SK-N-MC (cell line): ENCODE measurements at regions not wholly inside any gene's neighbourhood (a gene's known extent, or its start where the extent isn't known, plus 50 kb on each side); places are given as distances from the start of the nearest gene placed in this dataset.

Experiments used
- DNase-seq: peaks from one replicate; pipeline ENCODE4 v3.0.0-alpha.2; 2011; ENCODE audit warnings: low read depth, low spot score
- H3K27ac ChIP-seq: fragments of 200-600 bp; sonication (generic); 2 replicates; pipeline ENCODE4 v1.5.1; 2016; ENCODE audit warnings: mixed run types
- H3K36me3 ChIP-seq: fragments of 200-600 bp; sonication (generic); 2 replicates; pipeline ENCODE4 v1.6.1; 2017; ENCODE audit warnings: antibody characterized with exemption, low read length, mixed read lengths; ENCODE audit not compliant: insufficient read depth
- H3K4me3 ChIP-seq: fragments of 200-600 bp; sonication (generic); 2 replicates; pipeline ENCODE4 v1.5.1; 2016
- H3K9ac ChIP-seq: fragments of 200-600 bp; sonication (generic); 2 replicates; pipeline ENCODE4 v1.8.0; 2017; ENCODE audit warnings: mixed run types, mixed read lengths; ENCODE audit not compliant: insufficient read length
- H3K9me3 ChIP-seq: fragments of 200-600 bp; sonication (generic); 2 replicates; pipeline ENCODE4 v1.6.1; 2017; ENCODE audit warnings: low read depth, mild to moderate bottlenecking, antibody characterized with exemption, low read length, moderate library complexity, mixed read lengths
- EZH2 ChIP-seq: fragments of 200-600 bp; sonication (generic); IDR thresholded peaks from one replicate; pipeline ENCODE4 v1.6.1; 2017; ENCODE audit warnings: antibody characterized with exemption
- FOXP2 ChIP-seq: optimal IDR thresholded peaks from 2 replicates; pipeline ENCODE3; 2011; ENCODE audit warnings: mild to moderate bottlenecking, moderate library complexity; ENCODE audit not compliant: insufficient read depth; ENCODE audit errors: extremely low read length, control extremely low read depth
- POLR2AphosphoS5 ChIP-seq: IDR thresholded peaks from 2 replicates; pipeline ENCODE4 v1.6.1; 2012; ENCODE audit warnings: mild to moderate bottlenecking, low read depth, low read length, borderline replicate concordance

DNA sequence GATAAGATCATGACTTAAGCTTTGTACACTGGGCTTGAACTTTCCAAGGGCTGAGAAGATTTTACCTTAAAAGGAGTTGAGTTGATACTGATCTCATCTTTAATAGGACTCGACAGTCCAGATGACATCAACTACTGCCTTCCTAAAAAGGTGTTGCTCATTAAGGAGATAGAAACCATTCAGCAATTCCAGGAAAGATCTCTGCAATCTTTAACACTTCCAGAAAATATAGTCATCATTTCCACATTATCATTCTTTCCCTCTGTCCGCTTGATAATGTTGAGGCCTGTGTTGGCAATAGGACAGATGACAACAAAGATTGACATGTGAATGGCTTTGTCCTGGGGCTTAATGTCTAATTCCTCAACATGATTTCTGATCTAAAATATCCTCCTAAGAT lies 145.4 kb upstream of the C1orf21 start:
- no peak for DNase-seq
- no peak for TF ChIP-seq POLR2AphosphoS5
- TF ChIP-seq FOXP2, result no peak
- Histone ChIP-seq H3K27ac (no peak overlapping the region), H3K9me3 (no peaks in the 10 kb centered on the region), H3K9ac (no peak overlapping the region), H3K4me3 (no peak overlapping the region), H3K36me3 (no peaks in the 10 kb centered on the region)

- DNase-seq, result no peak
- Histone ChIP-seq H3K4me3 (no peak overlapping the region), H3K9ac (no peak overlapping the region), H3K36me3 (no peaks in the 10 kb centered on the region), H3K27ac (no peak overlapping the region), H3K9me3 (no peaks in the 10 kb centered on the region)
- TF ChIP-seq FOXP2 (no peak), POLR2AphosphoS5 (no peak)
These were observed 144.3 kb upstream of the C1orf21 start for GRCh38 chr1:184242507-184242943.

DNA sequence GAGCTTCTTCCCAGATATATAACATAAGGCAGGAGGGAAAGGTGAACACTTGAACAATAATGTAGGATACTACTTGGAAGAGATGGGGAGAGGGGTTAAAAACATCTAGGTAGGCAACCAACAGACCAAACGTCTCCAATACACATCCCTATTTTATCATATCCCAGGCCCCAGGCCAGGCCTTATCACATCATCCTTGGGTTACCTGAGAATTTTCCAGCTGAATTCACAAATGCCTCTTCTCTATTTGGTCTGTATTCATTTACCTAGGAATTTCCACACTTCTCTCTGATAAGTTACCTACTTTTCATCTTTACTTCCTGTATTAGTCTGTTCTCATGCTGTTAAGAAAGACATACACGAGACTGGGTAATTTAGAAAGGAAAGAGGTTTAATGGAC lies 141.9 kb upstream of the C1orf21 start:
- Histone ChIP-seq H3K9ac (no peak overlapping the region), H3K9me3 (no peaks in the 10 kb centered on the region), H3K4me3 (no peak overlapping the region), H3K36me3 (no peaks in the 10 kb centered on the region), H3K27ac (no peak overlapping the region)
- no peak for DNase-seq
- no peak for TF ChIP-seq EZH2
- TF ChIP-seq POLR2AphosphoS5, result no peak
- no peak for TF ChIP-seq FOXP2

- no peak overlapping the region for H3K27ac ChIP-seq
- H3K9me3 ChIP-seq, result no peaks in the 10 kb centered on the region
- no peak for TF ChIP-seq FOXP2
- TF ChIP-seq POLR2AphosphoS5, result no peak
- TF ChIP-seq EZH2, result no peak
- H3K9ac ChIP-seq, result no peak overlapping the region
- no peak for DNase-seq
- no peaks in the 10 kb centered on the region for H3K36me3 ChIP-seq
- H3K4me3 ChIP-seq, result no peak overlapping the region
These were observed 139.2 kb upstream of the C1orf21 start for GRCh38 chr1:184247671-184248070.

DNA sequence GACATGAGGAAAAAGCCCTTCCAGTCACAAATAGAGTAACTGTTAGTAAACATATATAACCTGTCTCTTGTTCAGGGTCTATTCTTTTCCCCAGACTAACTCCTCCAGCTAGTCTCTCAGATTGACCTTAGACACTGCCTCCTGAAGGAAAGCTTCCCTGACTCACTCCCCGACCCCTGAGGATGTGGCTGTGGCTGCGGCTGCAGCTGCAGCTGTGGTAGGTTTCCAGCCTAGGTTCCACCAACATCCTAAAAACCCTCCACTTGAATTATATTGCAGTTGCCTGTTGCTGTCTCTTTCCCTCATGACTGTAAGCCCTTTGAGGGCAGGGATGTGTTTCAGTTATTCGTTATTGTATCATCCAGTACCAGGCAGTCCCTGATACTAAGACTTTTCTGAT lies 132.9 kb upstream of the C1orf21 start:
- TF ChIP-seq EZH2, result no peak
- TF ChIP-seq POLR2AphosphoS5, result no peak
- TF ChIP-seq FOXP2, result no peak
- no peak for DNase-seq
- Histone ChIP-seq H3K36me3 (no peaks in the 10 kb centered on the region), H3K4me3 (no peak overlapping the region), H3K9me3 (no peaks in the 10 kb centered on the region), H3K27ac (no peak overlapping the region), H3K9ac (no peak overlapping the region)

GRCh38 chr1:184254849-184255248 lies 132.0 kb upstream of the C1orf21 start:
- no peak overlapping the region for H3K4me3 ChIP-seq
- no peaks in the 10 kb centered on the region for H3K36me3 ChIP-seq
- DNase-seq, result no peak
- H3K9me3 ChIP-seq, result no peaks in the 10 kb centered on the region
- H3K9ac ChIP-seq, result no peak overlapping the region
- H3K27ac ChIP-seq, result no peak overlapping the region
- TF ChIP-seq FOXP2 (no peak), EZH2 (no peak), POLR2AphosphoS5 (no peak)

GRCh38 chr1:184255560-184255959 lies 131.3 kb upstream of the C1orf21 start:
- TF ChIP-seq FOXP2, result no peak
- TF ChIP-seq POLR2AphosphoS5, result no peak
- TF ChIP-seq EZH2, result no peak
- DNase-seq, result no peak
- Histone ChIP-seq H3K9me3 (no peaks in the 10 kb centered on the region), H3K27ac (no peak overlapping the region), H3K36me3 (no peaks in the 10 kb centered on the region), H3K9ac (no peak overlapping the region), H3K4me3 (no peak overlapping the region)

- TF ChIP-seq FOXP2 (no peak), POLR2AphosphoS5 (no peak), EZH2 (no peak)
- Histone ChIP-seq H3K9me3 (no peaks in the 10 kb centered on the region), H3K4me3 (no peak overlapping the region), H3K27ac (no peak overlapping the region), H3K9ac (no peak overlapping the region), H3K36me3 (no peaks in the 10 kb centered on the region)
- DNase-seq, result no peak
These were observed 129.0 kb upstream of the C1orf21 start for GRCh38 chr1:184257873-184258272.

- TF ChIP-seq FOXP2, result no peak
- DNase-seq, result no peak
These were observed 128.3 kb upstream of the C1orf21 start for GRCh38 chr1:184258525-184258924.

More at GRCh38 chr1:184258525-184258924, 128.3 kb upstream of the C1orf21 start:
- Histone ChIP-seq H3K27ac (no peak overlapping the region), H3K9me3 (no peaks in the 10 kb centered on the region), H3K9ac (no peak overlapping the region), H3K36me3 (no peaks in the 10 kb centered on the region), H3K4me3 (no peak overlapping the region)
